GM19043 (cell line): ENCODE measurements at regions not wholly inside any gene's neighbourhood (a gene's known extent, or its start where the extent isn't known, plus 50 kb on each side); places are given as distances from the start of the nearest gene placed in this dataset.

Source experiments
- ATAC-seq: cut with Tn5 transposase; IDR thresholded peaks from one replicate; pipeline ENCODE4 v1.9.1; 2021; ENCODE audit warnings: low read depth; ENCODE audit not compliant: unreplicated experiment

- no peak for ATAC-seq
These were observed 296.8 kb downstream of the ICE1 start for GRCh38 chr5:5719292-5719691.

- no peak for ATAC-seq
These were observed 294.2 kb downstream of the ICE1 start for GRCh38 chr5:5716665-5717064.

- ATAC-seq: no peak
These were observed 289.1 kb downstream of the ICE1 start for GRCh38 chr5:5711592-5711991.

- no peak for ATAC-seq
These were observed 288.6 kb downstream of the ICE1 start for GRCh38 chr5:5711112-5711511.

- no peak for ATAC-seq
These were observed 288.0 kb downstream of the ICE1 start for GRCh38 chr5:5710471-5710870.

GRCh38 chr5:5708367-5708919 is 286.0 kb downstream of the ICE1 start:
- ATAC-seq: no peak

GRCh38 chr5:5705010-5705409 is 282.5 kb downstream of the ICE1 start:
- no peak for ATAC-seq

- ATAC-seq: no peak
These were observed 281.9 kb downstream of the ICE1 start for GRCh38 chr5:5704352-5704751.

- no peak for ATAC-seq
These were observed 280.5 kb downstream of the ICE1 start for GRCh38 chr5:5702934-5703333.

GRCh38 chr5:5700549-5700948 is 278.1 kb downstream of the ICE1 start:
- ATAC-seq: no peak

GRCh38 chr5:5699062-5699461 is 276.6 kb downstream of the ICE1 start:
- ATAC-seq: no peak

GRCh38 chr5:5695266-5695665 is 272.8 kb downstream of the ICE1 start:
- no peak for ATAC-seq

- no peak for ATAC-seq
These were observed 266.4 kb downstream of the ICE1 start for GRCh38 chr5:5688925-5689310.

GRCh38 chr5:5688194-5688924 is 265.9 kb downstream of the ICE1 start:
- no peak for ATAC-seq

- ATAC-seq: no peak
These were observed 264.6 kb downstream of the ICE1 start for GRCh38 chr5:5687113-5687512.

- ATAC-seq: no peak
These were observed 263.9 kb downstream of the ICE1 start for GRCh38 chr5:5686356-5686755.

GRCh38 chr5:5685737-5686136 is 263.3 kb downstream of the ICE1 start:
- ATAC-seq: no peak

GRCh38 chr5:5683174-5683573 is 260.7 kb downstream of the ICE1 start:
- ATAC-seq: no peak

- ATAC-seq: no peak
These were observed 256.4 kb downstream of the ICE1 start for GRCh38 chr5:5678909-5679308.

- ATAC-seq: no peak
These were observed 255.3 kb downstream of the ICE1 start for GRCh38 chr5:5677738-5678137.

- ATAC-seq: no peak
These were observed 253.7 kb downstream of the ICE1 start for GRCh38 chr5:5676218-5676617.

GRCh38 chr5:5675511-5675910 is 253.0 kb downstream of the ICE1 start:
- no peak for ATAC-seq

GRCh38 chr5:5671823-5672222 is 249.3 kb downstream of the ICE1 start:
- ATAC-seq: no peak
